SK-MEL-5 (cell line): ENCODE measurements at regions not wholly inside any gene's neighbourhood (a gene's known extent, or its start where the extent isn't known, plus 50 kb on each side); places are given as distances from the start of the nearest gene placed in this dataset.
"Not testable (repeated sequence)": the region's sequence is repeated elsewhere in the genome, so short reads cannot be mapped to it uniquely, and the experiment has no call there.

Experiments
- DNase-seq: peaks from one replicate; pipeline ENCODE4 v3.0.0-alpha.2; 2016; ENCODE audit warnings: low read depth, low spot score
- in situ Hi-C: cut with HindIII; loops from 2 replicates; pipeline ENCODE4 v1.10.0; 2016; ENCODE audit warnings: low sequenced_read_pairs, high pct_unique_total_duplicates, low pct_unique_long_range_greater_than_20kb

DNA sequence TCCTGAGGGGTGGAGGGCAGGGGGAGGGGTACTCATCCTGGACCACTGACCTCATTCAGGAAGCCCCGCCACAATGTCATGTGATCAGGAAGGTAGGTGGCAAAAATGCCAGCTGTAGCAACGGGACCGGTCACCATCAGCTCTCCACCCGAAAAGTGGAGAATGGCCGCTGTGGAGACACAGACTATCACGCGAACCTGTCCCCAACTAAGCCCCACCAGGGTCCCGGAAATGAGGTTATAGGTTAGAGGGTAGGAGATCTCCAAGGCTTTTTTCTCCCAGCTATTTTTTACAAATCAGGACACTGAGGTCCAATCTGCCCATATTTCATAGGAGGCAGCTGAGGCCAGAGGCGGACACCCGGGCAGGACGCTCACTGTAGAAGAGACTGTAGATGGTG is 1966.9 kb downstream of the FOXD4L5 start:
- in situ Hi-C loops, DNase-seq: not testable (repeated sequence)

DNA sequence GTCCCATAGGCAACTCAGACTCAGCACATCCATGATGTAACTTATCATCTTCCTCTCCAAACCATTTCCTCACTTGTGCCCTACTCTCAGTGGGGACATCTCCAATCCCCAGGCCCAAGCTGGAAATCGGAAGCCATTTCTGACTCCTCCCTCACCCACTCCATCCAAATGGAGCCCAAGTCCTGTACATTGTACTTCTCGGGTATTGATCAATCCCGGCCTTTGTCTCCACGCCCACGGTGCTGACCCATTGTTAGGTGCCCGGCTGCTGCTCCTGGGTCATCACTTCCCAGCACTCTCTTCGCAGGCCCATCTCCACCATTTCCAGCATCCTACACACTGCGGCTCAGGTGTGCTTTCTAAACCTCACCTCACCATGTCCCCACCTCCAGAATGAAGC is 1969.6 kb downstream of the FOXD4L5 start:
- in situ Hi-C loops: not testable (repeated sequence)

DNA sequence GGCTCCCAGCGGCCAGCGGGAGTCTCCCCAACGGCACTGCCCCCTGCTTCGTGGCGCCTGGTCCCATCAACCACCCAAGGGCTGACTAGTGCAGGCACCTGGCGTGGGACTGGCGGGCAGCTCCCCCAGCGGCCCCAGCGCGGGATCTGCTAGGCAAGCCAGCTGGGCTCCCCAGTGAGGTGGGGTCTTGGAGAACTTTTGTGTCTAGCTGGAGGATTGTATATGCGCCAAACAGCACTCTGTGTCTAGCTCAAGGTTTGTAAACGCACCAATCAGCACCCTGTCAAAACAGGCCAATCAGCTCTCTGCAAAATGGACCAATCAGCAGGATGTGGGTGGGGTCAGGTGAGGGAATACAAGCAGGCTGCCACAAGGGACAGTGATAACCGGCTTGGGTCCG is 1988.2 kb downstream of the FOXD4L5 start:
- DNase-seq, in situ Hi-C loops: not testable (repeated sequence)

More for the DNA sequence above, 1969.6 kb downstream of the FOXD4L5 start:
- not testable (repeated sequence) for DNase-seq

DNA sequence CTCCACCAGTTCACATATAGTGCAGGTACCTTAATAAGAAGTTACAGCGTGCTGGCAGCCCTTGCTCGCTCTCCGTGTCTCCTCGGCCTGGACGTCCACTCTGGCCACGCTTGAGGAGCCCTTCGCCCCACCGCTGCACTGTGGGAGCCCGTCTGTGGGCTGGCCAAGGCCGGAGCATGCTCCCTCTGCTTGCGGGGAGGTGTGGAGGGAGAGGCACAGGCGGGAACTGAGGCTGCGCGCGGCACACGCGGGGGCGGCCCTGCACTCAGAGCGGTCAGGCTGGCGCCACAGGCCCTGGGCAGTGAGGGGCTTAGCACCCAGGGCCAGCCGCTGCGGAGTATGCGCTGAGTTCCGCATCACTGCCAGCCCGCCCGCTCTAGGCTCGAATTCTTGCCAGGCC is 1988.6 kb downstream of the FOXD4L5 start:
- DNase-seq, in situ Hi-C loops: not testable (repeated sequence)

DNA sequence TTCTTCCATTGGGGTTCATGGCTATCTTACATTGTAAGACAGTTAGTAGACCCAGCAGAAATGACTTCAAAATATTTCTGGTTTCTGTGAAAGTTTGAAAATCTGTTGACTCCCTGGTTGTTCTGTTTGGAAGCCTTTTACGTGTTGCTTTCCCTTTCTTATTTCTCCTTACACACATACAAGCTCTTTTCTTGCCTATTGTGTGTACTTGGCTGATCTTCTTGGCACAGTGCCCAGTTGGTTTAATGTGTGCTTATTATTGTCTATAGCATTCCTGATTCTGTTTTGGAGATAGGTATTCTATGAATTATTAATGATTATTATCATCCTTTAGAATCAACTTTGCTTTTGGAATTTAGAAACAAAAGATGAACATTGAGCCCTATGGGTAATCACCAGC is 1995.0 kb downstream of the FOXD4L5 start:
- DNase-seq: not testable (repeated sequence)

More for the DNA sequence above, 1995.0 kb downstream of the FOXD4L5 start:
- in situ Hi-C loops: not testable (repeated sequence)
